Tibial nerve (tissue), 4 donors: ENCODE measurements at regions not wholly inside any gene's neighbourhood (a gene's known extent, or its start where the extent isn't known, plus 50 kb on each side); places are given as distances from the start of the nearest gene placed in this dataset.

Experiments used
- EP300 ChIP-seq, 2 donors: sonication (generic); formaldehyde crosslinking; IDR thresholded peaks; one replicate each; pipeline ENCODE4 v1.6.1; 2017; ENCODE audit warnings: antibody characterized with exemption in 2 of 2, mild to moderate bottlenecking in 1 of 2
- POLR2A ChIP-seq, 2 donors: fragments of 450-650 bp; IDR thresholded peaks; one replicate each; pipeline ENCODE4 v1.6.1; 2017; ENCODE audit warnings: antibody characterized with exemption in 2 of 2, mild to moderate bottlenecking in 2 of 2, moderate library complexity in 2 of 2
- TF ChIP-seq, protein P1 (sequence below), 5 experiments: fragments of 200-600 bp in 3 of 5; fragments of 450-650 bp in 2 of 5; sonication (generic) in 3 of 5; IDR thresholded peaks; one replicate each; pipeline ENCODE4 v1.5.1; 2016 to 2019; ENCODE audit warnings: antibody characterized with exemption in 5 of 5, mild to moderate bottlenecking in 3 of 5, moderate library complexity in 2 of 5

DNA sequence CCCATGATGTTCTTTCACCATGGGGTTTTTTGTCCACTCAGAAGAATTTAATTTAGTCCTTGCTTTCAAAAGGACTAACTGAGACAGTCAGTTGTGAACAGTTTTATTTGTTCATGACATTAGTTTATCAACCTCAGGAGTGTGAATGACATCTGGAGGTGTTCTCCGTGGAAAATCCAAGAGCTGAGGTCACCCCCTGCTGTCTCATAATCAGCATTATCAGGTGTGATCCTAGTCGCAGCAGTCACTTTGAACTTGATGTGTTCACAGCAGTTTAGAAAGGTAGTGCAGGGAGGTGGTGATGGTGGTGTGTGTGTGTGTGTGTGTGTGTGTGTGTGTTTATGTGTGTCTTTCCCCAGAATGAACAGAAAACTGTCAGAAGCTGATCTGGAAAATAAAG, 1760.8 kb upstream of the PCDH10 start:
- TF ChIP-seq EP300 (IDR thresholded peaks at IDR 0.05), result no peak
- TF ChIP-seq, protein P1, sequence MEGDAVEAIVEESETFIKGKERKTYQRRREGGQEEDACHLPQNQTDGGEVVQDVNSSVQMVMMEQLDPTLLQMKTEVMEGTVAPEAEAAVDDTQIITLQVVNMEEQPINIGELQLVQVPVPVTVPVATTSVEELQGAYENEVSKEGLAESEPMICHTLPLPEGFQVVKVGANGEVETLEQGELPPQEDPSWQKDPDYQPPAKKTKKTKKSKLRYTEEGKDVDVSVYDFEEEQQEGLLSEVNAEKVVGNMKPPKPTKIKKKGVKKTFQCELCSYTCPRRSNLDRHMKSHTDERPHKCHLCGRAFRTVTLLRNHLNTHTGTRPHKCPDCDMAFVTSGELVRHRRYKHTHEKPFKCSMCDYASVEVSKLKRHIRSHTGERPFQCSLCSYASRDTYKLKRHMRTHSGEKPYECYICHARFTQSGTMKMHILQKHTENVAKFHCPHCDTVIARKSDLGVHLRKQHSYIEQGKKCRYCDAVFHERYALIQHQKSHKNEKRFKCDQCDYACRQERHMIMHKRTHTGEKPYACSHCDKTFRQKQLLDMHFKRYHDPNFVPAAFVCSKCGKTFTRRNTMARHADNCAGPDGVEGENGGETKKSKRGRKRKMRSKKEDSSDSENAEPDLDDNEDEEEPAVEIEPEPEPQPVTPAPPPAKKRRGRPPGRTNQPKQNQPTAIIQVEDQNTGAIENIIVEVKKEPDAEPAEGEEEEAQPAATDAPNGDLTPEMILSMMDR (IDR thresholded peaks at IDR 0.05), result no peak
- no peak for TF ChIP-seq POLR2A (IDR thresholded peaks at IDR 0.05)
